Keratinocyte (primary cell): ENCODE measurements at regions not wholly inside any gene's neighbourhood (a gene's known extent, or its start where the extent isn't known, plus 50 kb on each side); places are given as distances from the start of the nearest gene placed in this dataset.
"Not testable (repeated sequence)": the region's sequence is repeated elsewhere in the genome, so short reads cannot be mapped to it uniquely, and the experiment has no call there.

Source experiments
- DNase-seq: peaks from one replicate; pipeline ENCODE4 v3.0.0-alpha.2; 2011; ENCODE audit warnings: low read depth, missing footprints, low spot score
- FAIRE-seq: peaks from 2 replicates; lab custom pipeline; 2011; peaks lifted over from hg19 to GRCh38; lab: Jason Lieb, UNC
- H2AFZ ChIP-seq: 2 replicates; pipeline ENCODE4 v1.6.0; 2012; ENCODE audit warnings: low read length, control low read depth, inconsistent platforms; ENCODE audit not compliant: control insufficient read depth
- H3K27ac ChIP-seq: 2 replicates; pipeline ENCODE4 v1.5.1; 2011; ENCODE audit warnings: low read length; ENCODE audit not compliant: control insufficient read depth, insufficient read depth
- H3K27me3 ChIP-seq: 3 replicates; pipeline ENCODE4 v1.6.0; 2011; ENCODE audit warnings: low read length; ENCODE audit not compliant: control insufficient read depth, insufficient read depth; ENCODE audit errors: extremely low read depth
- H3K36me3 ChIP-seq, 2 experiments: 2 replicates in 1 of 2; 3 replicates in 1 of 2; pipeline ENCODE4 v1.5.1; 2011; ENCODE audit warnings: low read length in 2 of 2, mild to moderate bottlenecking in 1 of 2; ENCODE audit not compliant: control insufficient read depth in 2 of 2, insufficient read depth in 2 of 2; ENCODE audit errors: extremely low read depth in 1 of 2
- H3K4me1 ChIP-seq: 3 replicates; pipeline ENCODE4 v1.5.1; 2011; ENCODE audit warnings: low read length; ENCODE audit not compliant: control insufficient read depth, insufficient read depth; ENCODE audit errors: extremely low read depth
- H3K4me2 ChIP-seq: 3 replicates; pipeline ENCODE4 v1.6.0; 2011; ENCODE audit warnings: low read depth, low read length; ENCODE audit not compliant: control insufficient read depth, insufficient read depth; ENCODE audit errors: extremely low read depth
- H3K4me3 ChIP-seq, 3 experiments: fragments of 200-600 bp in 1 of 3; sonication (generic) in 1 of 3; 2 replicates in 2 of 3; 3 replicates in 1 of 3; pipeline ENCODE4 v1.5.1; 2011 to 2016; ENCODE audit warnings: low read length in 3 of 3, mild to moderate bottlenecking in 3 of 3, control low read depth in 2 of 3, inconsistent platforms in 1 of 3, low read depth in 1 of 3, mixed read lengths in 1 of 3, mixed run types in 1 of 3, moderate library complexity in 1 of 3; ENCODE audit not compliant: control insufficient read depth in 2 of 3, insufficient read depth in 2 of 3; ENCODE audit errors: extremely low read depth in 1 of 3
- H3K79me2 ChIP-seq: 2 replicates; pipeline ENCODE4 v1.6.0; 2012; ENCODE audit warnings: low read length; ENCODE audit not compliant: control insufficient read depth, insufficient read depth
- H3K9ac ChIP-seq: 3 replicates; pipeline ENCODE4 v1.6.0; 2011; ENCODE audit warnings: low read length; ENCODE audit not compliant: control insufficient read depth, insufficient read depth; ENCODE audit errors: extremely low read depth
- H3K9me1 ChIP-seq: 3 replicates; pipeline ENCODE4 v1.6.0; 2011; ENCODE audit warnings: low read length; ENCODE audit not compliant: control insufficient read depth, insufficient read depth; ENCODE audit errors: extremely low read depth
- H3K9me3 ChIP-seq: 2 replicates; pipeline ENCODE4 v1.5.1; 2012; ENCODE audit warnings: low read depth, low read length; ENCODE audit not compliant: control insufficient read depth
- H4K20me1 ChIP-seq: 3 replicates; pipeline ENCODE4 v1.6.0; 2011; ENCODE audit warnings: low read length; ENCODE audit not compliant: control insufficient read depth, insufficient read depth; ENCODE audit errors: extremely low read depth
- CTCF ChIP-seq, 3 experiments: IDR thresholded peaks in 1 of 3; conservative IDR thresholded peaks in 1 of 3; optimal IDR thresholded peaks in 1 of 3; 2 replicates in 2 of 3; 3 replicates in 1 of 3; pipeline versions ENCODE3 to v1.5.1; 2011; ENCODE audit warnings: low read length in 3 of 3, mild to moderate bottlenecking in 3 of 3, moderate library complexity in 2 of 3, control low read depth in 1 of 3, inconsistent platforms in 1 of 3; ENCODE audit not compliant: insufficient read depth in 2 of 3; ENCODE audit errors: extremely low read depth in 1 of 3
- EZH2 ChIP-seq: IDR thresholded peaks from one replicate; pipeline ENCODE4 v1.6.1; 2012; ENCODE audit warnings: inconsistent platforms, mild to moderate bottlenecking, low read length, moderate library complexity
- dilution Hi-C: fragments of 300-500 bp; cut with MboI; formaldehyde crosslinking; loops from one replicate; pipeline ENCODE4 v1.7.0; 2020; ENCODE audit warnings: low sequenced_read_pairs; ENCODE audit not compliant: extremely low pct_ligation_motif_present

- H3K27ac ChIP-seq, H3K27me3 ChIP-seq, H3K79me2 ChIP-seq, H3K9ac ChIP-seq, H3K9me1 ChIP-seq, H3K9me3 ChIP-seq, H3K4me2 ChIP-seq, H2AFZ ChIP-seq, H3K4me3 ChIP-seq, dilution Hi-C loops, H4K20me1 ChIP-seq, FAIRE-seq, DNase-seq, H3K36me3 ChIP-seq, H3K4me1 ChIP-seq: not testable (repeated sequence)
Observed at GRCh38 chr15:84401891-84402840, 166.6 kb downstream of the GOLGA6L4 start.

GRCh38 chr15:84402856-84403608 is 167.5 kb downstream of the GOLGA6L4 start:
- TF ChIP-seq EZH2 (no peak), CTCF (optimal IDR thresholded peaks at IDR 0.05 in 1 of 3, IDR thresholded peaks at IDR 0.05 in 1 of 3, conservative IDR thresholded peaks at IDR 0.05 in 1 of 3; ENCODE audit: extremely low read depth in 1 of 3, insufficient read depth in 2 of 3, low read length in 3 of 3) (no peak)
- no peak overlapping the region for H3K4me2 ChIP-seq
- DNase-seq (no peak), FAIRE-seq (no peak)
- H3K36me3 ChIP-seq = no peaks in the 10 kb centered on the region
- peaks cover 2% of the 10 kb centered on the region for H3K9me3 ChIP-seq
- H3K4me1 ChIP-seq = no peaks in the 10 kb centered on the region
- no peak overlapping the region for H3K4me3 ChIP-seq
- no peaks in the 10 kb centered on the region for H3K9me1 ChIP-seq
- H3K27me3 ChIP-seq = no peaks in the 10 kb centered on the region
- no peak overlapping the region for H3K27ac ChIP-seq
- no peak overlapping the region for H3K9ac ChIP-seq
- H3K79me2 ChIP-seq = no peaks in the 10 kb centered on the region
- dilution Hi-C loops = no loop called here
- no peak overlapping the region for H2AFZ ChIP-seq
- H4K20me1 ChIP-seq = no peaks in the 10 kb centered on the region

- H2AFZ ChIP-seq, H3K27ac ChIP-seq, H3K4me2 ChIP-seq, H3K9me1 ChIP-seq, FAIRE-seq, DNase-seq, H3K27me3 ChIP-seq, H3K4me3 ChIP-seq, H3K36me3 ChIP-seq, H3K9me3 ChIP-seq, H4K20me1 ChIP-seq, dilution Hi-C loops, H3K4me1 ChIP-seq, H3K9ac ChIP-seq, H3K79me2 ChIP-seq: not testable (repeated sequence)
Observed at GRCh38 chr15:84409357-84409756, 173.8 kb downstream of the GOLGA6L4 start.

- H3K27me3 ChIP-seq, H3K4me2 ChIP-seq, H3K4me1 ChIP-seq, H4K20me1 ChIP-seq, H3K79me2 ChIP-seq, H3K9me3 ChIP-seq, H3K36me3 ChIP-seq, H3K9me1 ChIP-seq, H3K9ac ChIP-seq, FAIRE-seq, DNase-seq, H3K27ac ChIP-seq, dilution Hi-C loops: not testable (repeated sequence)
- Histone ChIP-seq H2AFZ (peak overlapping the region; percentile 51), H3K4me3 (peak overlapping the region in 1 of 3 experiments; percentile 21)
Observed at GRCh38 chr15:84421513-84422181, 179.2 kb upstream of the ZSCAN2 start.
